Epithelial cell of proximal tubule (primary cell): ENCODE measurements at regions not wholly inside any gene's neighbourhood (a gene's known extent, or its start where the extent isn't known, plus 50 kb on each side); places are given as distances from the start of the nearest gene placed in this dataset.

Experiments
- DNase-seq: peaks from one replicate; pipeline ENCODE4 v3.0.0-alpha.2; 2011; ENCODE audit warnings: low read depth
- H3K4me3 ChIP-seq: 2 replicates; pipeline ENCODE4 v1.5.1; 2011; ENCODE audit warnings: low read depth, mild to moderate bottlenecking, low read length
- TF ChIP-seq, protein P1 (sequence below): conservative IDR thresholded peaks from 2 replicates; pipeline ENCODE4 v1.5.1; 2012; ENCODE audit warnings: low read depth, mild to moderate bottlenecking, low read length

DNA sequence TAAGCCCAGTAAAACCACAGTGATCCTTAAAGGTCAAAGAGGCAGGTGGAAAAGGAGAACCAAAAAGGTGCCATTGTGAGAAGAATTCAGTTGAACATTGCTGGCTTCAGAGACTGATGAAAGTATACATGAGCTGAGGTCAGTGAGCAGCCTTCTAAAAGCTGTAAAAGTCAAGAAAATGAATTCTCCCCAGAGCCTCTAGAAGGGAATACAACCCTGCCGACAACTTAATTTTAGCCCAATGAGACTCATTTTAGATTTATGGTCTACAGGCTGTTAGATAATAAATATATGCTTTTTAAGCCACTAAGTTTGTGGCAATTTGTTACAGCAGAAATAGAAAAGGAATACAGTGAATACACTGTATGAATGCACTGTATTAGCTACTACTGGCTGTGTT, 911.4 kb downstream of the TRIB2 start:
- H3K4me3 ChIP-seq: no peak overlapping the region
- no peak for DNase-seq
- TF ChIP-seq, protein P1, sequence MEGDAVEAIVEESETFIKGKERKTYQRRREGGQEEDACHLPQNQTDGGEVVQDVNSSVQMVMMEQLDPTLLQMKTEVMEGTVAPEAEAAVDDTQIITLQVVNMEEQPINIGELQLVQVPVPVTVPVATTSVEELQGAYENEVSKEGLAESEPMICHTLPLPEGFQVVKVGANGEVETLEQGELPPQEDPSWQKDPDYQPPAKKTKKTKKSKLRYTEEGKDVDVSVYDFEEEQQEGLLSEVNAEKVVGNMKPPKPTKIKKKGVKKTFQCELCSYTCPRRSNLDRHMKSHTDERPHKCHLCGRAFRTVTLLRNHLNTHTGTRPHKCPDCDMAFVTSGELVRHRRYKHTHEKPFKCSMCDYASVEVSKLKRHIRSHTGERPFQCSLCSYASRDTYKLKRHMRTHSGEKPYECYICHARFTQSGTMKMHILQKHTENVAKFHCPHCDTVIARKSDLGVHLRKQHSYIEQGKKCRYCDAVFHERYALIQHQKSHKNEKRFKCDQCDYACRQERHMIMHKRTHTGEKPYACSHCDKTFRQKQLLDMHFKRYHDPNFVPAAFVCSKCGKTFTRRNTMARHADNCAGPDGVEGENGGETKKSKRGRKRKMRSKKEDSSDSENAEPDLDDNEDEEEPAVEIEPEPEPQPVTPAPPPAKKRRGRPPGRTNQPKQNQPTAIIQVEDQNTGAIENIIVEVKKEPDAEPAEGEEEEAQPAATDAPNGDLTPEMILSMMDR: no peak

DNA sequence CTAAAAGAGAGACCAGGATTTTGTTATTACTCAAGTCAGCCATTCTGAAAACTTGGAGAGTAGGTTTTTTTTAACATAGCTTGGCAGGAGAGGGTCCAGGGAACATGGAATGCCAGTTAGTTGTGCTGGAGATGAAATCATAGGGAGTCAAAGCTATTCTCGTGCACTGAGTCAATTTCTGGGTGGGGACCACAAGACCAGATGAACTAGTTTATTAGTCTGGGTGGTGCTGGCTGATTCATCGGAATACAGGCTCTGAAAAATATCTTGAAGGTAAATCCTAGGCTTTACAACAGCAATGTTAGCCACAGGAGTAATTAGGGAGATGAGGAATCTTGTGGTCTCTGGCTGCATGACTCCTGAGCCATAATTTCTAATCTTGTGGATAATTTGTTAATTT, 921.4 kb downstream of the TRIB2 start:
- no peak overlapping the region for H3K4me3 ChIP-seq
- DNase-seq: no peak
- TF ChIP-seq, protein P1: no peak

DNA sequence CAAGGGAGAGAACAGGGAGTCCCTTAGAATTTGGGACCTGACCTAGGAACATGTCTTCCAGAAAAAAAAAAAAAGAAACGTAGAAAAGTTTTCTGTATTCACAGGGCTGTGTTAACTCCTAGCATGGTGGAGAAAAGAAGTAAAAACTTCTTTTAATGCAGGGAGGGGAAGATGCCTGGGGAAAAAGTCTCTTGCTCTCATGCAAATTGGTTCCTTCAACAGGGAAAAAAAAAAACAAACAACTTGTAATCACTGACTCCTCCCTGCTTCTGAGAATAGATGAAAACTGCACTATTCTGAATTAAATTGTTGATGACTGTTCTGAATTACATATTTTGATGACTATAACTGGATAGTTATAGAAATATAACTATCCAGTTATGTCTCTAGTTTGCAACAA, 933.2 kb downstream of the TRIB2 start:
- TF ChIP-seq, protein P1: no peak
- no peak overlapping the region for H3K4me3 ChIP-seq
- no peak for DNase-seq

DNA sequence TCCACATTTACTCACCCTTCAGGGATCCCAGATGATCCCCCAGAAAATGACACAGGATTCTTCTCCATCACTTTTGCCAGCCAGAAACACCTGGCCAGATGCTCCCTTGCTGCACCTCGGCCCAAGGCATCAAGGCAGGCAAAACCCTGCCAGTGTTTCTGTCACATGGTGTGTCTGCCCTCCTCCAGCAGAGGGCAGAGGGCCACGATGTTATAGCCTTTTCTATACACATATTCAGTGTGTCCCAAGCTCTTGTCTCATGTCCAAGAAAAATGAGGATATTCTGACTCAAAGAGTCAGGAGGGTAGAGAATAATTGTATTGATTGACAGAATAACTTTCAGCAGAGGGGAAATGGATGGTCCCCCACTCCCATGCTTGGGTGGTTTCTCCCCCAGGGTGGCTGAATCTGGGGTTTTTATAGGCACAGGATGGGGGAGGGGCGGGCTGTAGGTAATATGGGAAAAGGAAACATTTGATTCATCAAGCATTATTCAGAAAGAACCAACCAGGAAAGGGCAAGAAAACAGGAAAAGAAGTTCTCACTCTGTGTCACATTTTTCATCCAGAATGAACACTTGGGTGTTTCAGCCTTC, 933.9 kb downstream of the TRIB2 start:
- DNase-seq: no peak
- H3K4me3 ChIP-seq: no peak overlapping the region
- TF ChIP-seq, protein P1: peak; percentile 4

DNA sequence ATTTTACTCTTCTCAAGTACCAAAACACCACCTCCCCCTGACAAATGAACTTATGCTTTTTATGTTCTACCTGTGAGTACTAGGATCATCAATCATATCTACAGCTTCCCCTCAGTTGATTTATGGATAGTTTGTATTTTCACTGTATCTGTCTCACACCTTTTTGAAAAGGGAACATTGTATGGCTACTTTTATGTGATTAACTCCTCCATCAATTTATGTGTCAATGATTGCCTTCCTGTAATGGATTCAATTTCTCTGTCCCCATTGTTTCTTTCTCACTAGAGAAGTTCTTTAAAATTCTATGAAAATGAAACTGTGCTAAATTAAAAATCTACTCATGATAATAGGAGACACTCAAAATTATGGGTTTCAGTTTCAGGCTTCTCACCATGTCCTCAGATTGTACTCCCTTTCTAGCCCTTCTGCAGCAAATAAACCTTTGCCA, 935.0 kb downstream of the TRIB2 start:
- H3K4me3 ChIP-seq: no peak overlapping the region
- TF ChIP-seq, protein P1: no peak
- no peak for DNase-seq

DNA sequence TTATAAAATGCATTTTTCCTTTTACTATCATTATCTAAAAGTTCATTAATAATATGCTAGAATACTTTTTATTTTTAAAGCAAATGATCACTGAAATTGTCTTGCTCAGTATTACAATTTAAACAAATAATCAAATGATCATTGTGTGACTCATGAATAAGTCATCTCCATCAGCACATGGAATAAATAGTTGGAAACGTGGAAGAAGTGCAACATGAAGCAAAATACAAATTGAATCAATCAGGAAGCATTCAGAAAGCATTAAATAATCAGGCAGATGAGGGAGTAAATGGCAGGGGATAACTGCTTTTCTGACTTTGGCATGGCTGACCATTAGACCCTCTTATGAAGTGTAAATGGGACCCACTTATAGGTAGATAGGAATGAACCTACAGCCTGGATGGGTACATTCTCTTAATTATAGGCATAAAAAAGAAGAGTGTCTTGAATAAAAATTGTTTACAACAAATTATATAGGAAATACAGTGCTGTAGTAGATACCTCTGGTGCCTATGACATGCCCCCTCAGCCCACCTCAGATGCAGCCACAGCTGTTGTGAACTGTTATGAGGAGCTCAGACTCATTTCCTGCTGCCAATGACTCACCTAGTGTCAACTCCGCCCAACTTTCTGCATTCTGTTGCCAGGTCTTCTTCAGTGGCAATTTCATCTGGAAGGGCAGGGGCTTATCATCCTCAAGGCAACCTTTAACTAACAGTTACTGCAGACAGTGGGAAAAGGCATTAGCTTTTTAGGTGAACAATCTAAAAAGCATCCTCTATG, 936.0 kb downstream of the TRIB2 start:
- TF ChIP-seq, protein P1: no peak
- no peak overlapping the region for H3K4me3 ChIP-seq
- no peak for DNase-seq
